Esophagus (tissue), 2 donors: ENCODE measurements at regions not wholly inside any gene's neighbourhood (a gene's known extent, or its start where the extent isn't known, plus 50 kb on each side); places are given as distances from the start of the nearest gene placed in this dataset.
"Not testable (repeated sequence)": the region's sequence is repeated elsewhere in the genome, so short reads cannot be mapped to it uniquely, and the experiment has no call there.

Experiments
- H3K27ac ChIP-seq, 2 donors: one replicate each; pipeline ENCODE4 v1.5.1; 2013; ENCODE audit warnings: low read depth in 2 of 2, mild to moderate bottlenecking in 2 of 2, inconsistent platforms in 1 of 2, low read length in 1 of 2, moderate library complexity in 1 of 2
- H3K27me3 ChIP-seq, 2 donors: one replicate each; pipeline ENCODE4 v1.6.1; 2013; ENCODE audit warnings: low read length in 2 of 2, control low read depth in 1 of 2, mild to moderate bottlenecking in 1 of 2; ENCODE audit not compliant: insufficient read depth in 2 of 2, control insufficient read depth in 1 of 2
- H3K36me3 ChIP-seq, 2 donors: one replicate each; pipeline ENCODE4 v1.6.1; 2013; ENCODE audit warnings: low read length in 1 of 2; ENCODE audit not compliant: control insufficient read depth in 2 of 2, insufficient read depth in 2 of 2
- H3K4me1 ChIP-seq, 2 donors: one replicate each; pipeline ENCODE4 v1.6.1; 2013; ENCODE audit warnings: low read length in 1 of 2; ENCODE audit not compliant: control insufficient read depth in 2 of 2, insufficient read depth in 2 of 2
- H3K4me3 ChIP-seq, 2 donors: one replicate each; pipeline ENCODE4 v1.5.1; 2013; ENCODE audit warnings: low read length in 2 of 2, mild to moderate bottlenecking in 2 of 2, low read depth in 1 of 2, moderate library complexity in 1 of 2
- H3K9me3 ChIP-seq, 2 donors: one replicate each; pipeline ENCODE4 v1.6.1; 2013; ENCODE audit warnings: mild to moderate bottlenecking in 2 of 2, low read depth in 1 of 2, low read length in 1 of 2, moderate library complexity in 1 of 2; ENCODE audit not compliant: control insufficient read depth in 2 of 2, insufficient read depth in 1 of 2
- WGBS, 2 donors: extraction: QIAGEN DNeasy Blood & Tissue Kit; methylation state at CpG; one replicate each; pipeline ENCODE4 v1.1.7; 2013; 5-methylcytosine and 5-hydroxymethylcytosine counted together
- donor health status: healthy with polysubstance abuse.
- donor health status: Bipolar disorder and iron deficiency.

DNA sequence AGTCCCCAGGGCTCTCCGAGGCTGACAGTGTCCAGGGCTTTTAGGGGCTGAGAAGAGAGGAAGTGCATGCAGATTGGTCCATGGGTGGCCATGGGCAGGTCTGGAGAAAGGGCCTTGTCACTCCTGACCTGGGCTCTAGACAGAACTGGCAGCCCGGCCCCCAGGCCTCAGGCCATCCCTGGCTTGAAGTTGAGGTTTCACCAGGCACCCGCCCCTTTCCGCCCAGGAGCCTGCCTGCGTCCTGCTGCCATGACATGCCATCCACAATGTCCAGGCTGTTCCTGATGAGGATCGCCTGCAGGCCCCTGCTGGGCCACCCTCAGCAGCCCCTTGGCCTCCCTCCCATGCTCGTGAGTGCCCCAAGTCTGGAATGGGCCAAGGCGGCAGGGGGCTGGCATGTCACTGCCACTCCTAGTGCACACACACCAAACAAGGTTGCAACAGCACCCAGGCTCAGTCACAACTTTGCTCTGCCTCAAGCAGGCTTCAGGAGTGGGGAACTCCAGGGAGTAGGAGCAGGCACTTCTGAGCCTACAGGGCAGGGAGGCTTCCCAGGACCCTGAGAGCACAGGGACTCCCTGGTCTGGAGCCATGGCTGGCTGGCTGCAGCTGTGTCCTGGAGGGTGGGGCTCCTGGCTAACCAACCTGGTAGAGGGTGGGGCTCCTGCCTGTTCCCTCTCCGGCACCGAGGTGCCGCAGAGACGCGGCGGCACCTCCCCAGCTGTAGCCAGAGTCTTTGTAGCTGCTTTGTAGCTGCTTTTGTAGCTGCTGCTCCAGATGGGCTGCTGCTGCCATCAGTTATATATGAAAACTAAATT is 1457.1 kb upstream of the GBE1 start:
- Histone ChIP-seq H3K27me3 (no peaks in the 10 kb centered on the region), H3K36me3 (no peaks in the 10 kb centered on the region), H3K4me1 (no peaks in the 10 kb centered on the region), H3K9me3 (peaks cover 4 to 6% of the 10 kb centered on the region in 2 donors), H3K27ac (no peak overlapping the region), H3K4me3 (no peak overlapping the region)
- WGBS, 2 donors, result 93 to 97% methylated on average over 14 of the region's 14 CpGs

DNA sequence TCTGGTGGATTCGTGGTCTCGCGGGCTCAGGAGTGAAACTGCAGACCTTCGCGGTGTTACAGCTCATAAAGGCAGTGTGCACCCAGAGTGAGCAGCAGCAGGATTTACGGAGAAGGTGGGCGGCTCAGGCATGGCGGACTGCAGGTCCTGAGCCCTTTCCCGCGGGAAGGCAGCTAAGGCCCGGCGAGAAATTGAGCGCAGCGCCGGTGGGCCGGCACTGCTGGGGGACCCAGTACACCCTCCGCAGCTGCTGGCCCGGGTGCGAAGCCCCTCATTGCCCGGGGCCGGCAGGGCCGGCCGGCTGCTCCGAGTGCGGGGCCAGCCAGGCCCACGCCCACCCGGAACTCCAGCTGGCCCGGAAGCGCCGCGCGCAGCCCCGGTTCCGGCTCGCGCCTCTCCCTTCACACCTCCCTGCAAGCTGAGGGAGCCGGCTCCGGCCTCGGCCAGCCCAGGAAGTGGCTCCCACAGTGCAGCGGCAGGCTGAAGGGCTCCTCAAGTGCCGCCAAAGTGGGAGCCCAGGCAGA is 1456.2 kb upstream of the GBE1 start:
- H3K4me1 ChIP-seq, H3K27me3 ChIP-seq, H3K27ac ChIP-seq, H3K4me3 ChIP-seq, H3K36me3 ChIP-seq, H3K9me3 ChIP-seq: not testable (repeated sequence)
- WGBS, 2 donors, result 95 to 97% methylated on average over 38 to 41 of the region's 41 CpGs

DNA sequence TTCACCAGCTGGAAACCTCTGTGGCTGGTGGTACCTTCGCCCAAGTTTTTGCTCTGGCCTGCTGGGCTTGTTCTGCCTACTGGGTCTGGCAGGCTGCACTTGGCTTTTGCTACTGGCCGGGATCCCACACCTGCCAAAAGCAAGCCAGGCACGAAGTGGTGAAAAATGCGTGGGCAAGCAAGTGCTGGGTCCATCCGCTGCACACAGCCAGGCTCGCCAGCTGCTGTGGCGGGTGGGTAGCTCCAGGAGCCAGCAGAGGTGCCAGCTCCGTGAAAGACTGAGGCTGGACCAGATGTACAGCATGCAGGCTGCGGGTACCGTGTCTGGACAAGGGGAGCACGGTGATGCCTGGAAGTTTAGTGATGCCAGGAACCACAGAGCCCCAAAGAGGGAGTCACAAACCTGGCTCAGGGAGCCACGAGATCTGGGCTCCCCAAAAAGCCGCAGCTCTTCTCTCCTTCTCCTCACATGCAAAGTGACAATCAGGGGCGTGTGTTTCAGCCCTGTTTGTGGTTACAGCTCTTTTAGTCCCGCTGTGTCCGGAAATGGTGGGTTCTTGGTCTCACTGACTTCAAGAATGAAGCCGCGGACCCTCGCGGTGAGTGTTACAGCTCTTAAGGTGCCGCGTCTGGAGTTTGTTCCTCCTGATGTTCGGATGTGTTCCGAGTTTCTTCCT is 1455.6 kb upstream of the GBE1 start:
- Histone ChIP-seq H3K27ac (no peak overlapping the region), H3K36me3 (no peaks in the 10 kb centered on the region), H3K4me1 (no peaks in the 10 kb centered on the region), H3K9me3 (peaks cover 4 to 6% of the 10 kb centered on the region in 2 donors), H3K27me3 (no peaks in the 10 kb centered on the region), H3K4me3 (no peak overlapping the region)
- WGBS, 2 donors, result 81 to 84% methylated on average over 24 of the region's 24 CpGs

DNA sequence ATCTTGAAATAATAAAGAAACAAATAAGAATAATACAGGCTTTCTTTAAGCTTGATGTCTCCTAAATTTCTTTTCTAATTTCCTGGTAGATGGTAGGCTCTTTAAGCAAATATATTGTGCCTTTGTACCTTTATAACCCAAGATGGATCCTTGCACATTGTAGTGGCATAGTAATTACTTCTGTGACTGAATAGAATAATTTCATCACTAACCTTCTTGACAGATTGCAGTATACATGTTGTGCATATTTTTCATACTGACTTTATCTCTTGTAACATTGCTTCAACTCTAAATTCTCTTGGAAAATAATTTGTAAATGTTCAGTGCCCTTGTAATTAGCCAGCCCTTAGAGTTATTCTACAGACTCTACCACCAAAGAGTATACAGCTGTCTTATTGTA is 1433.8 kb upstream of the GBE1 start:
- no peaks in the 10 kb centered on the region for H3K9me3 ChIP-seq
- H3K27ac ChIP-seq, result no peak overlapping the region
- H3K4me3 ChIP-seq, result no peak overlapping the region
- H3K36me3 ChIP-seq, result no peaks in the 10 kb centered on the region
- no peaks in the 10 kb centered on the region for H3K4me1 ChIP-seq
- H3K27me3 ChIP-seq, result no peaks in the 10 kb centered on the region

DNA sequence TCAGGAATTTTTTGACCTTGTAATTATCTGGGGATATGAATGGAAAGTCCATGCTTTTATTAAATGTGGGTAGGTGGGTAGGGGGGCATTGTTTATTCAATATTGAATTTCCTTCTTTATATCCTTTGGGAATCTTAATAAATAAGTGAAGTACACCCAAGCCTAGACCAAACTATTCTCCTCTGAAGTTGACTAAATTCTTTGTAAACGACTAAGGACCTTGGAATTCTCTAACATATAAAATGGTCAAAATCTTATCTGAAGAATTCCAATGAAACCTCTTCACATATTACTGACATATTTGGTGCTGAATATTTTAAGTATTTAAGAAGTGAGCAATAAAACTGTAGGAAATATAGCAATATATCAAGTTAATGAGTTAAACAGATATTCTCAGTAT is 1432.1 kb upstream of the GBE1 start:
- Histone ChIP-seq H3K4me1 (no peaks in the 10 kb centered on the region), H3K9me3 (no peaks in the 10 kb centered on the region), H3K36me3 (no peaks in the 10 kb centered on the region), H3K27me3 (no peaks in the 10 kb centered on the region), H3K4me3 (no peak overlapping the region), H3K27ac (no peak overlapping the region)
- WGBS, 2 donors, result 86% methylated on average over 1 of the region's 1 CpG

DNA sequence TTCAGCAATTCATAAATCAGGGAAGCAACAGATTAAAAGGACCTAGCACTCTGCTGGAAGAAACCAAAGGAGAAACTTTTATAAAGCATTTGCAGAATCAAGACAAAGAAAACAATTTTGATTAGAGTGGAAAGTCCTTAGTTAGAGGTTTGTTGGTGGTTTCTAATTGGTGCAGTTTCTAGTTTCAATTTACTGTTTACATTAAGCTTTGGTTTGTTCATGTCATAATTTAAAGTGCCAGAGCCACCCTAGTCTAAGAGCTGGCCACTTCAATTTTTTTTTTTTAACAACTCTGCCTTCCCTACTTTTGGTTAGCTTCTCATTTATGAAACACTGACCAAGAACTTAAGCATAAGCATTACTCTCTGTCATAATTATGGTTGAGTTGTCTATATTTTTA is 1428.2 kb upstream of the GBE1 start:
- no peaks in the 10 kb centered on the region for H3K27me3 ChIP-seq
- H3K4me1 ChIP-seq, result no peaks in the 10 kb centered on the region
- no peak overlapping the region for H3K27ac ChIP-seq
- H3K36me3 ChIP-seq, result no peaks in the 10 kb centered on the region
- H3K9me3 ChIP-seq, result no peaks in the 10 kb centered on the region
- no peak overlapping the region for H3K4me3 ChIP-seq

DNA sequence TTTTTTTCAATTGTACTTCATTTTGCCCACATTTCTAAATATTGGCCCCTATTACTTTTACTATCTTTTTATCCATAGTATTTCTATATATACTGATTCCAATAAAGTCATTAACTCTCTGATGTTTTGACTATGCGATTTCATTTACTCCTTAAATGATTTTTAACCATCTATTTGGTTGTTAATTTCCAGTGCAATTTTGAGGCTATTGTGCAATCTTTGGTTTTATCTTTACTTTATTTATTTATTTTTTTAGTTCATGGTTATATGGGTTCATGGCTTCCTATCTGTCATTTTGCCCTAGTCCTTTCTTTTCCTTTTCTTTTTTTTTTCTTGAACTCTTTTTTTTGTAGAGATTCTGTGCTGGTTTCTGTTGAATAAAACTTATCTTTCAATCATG is 1408.0 kb upstream of the GBE1 start:
- WGBS, 2 donors, result 91 to 93% methylated on average over 1 of the region's 1 CpG
- no peak overlapping the region for H3K4me3 ChIP-seq
- no peaks in the 10 kb centered on the region for H3K9me3 ChIP-seq
- no peaks in the 10 kb centered on the region for H3K36me3 ChIP-seq
- H3K27ac ChIP-seq, result no peak overlapping the region
- no peaks in the 10 kb centered on the region for H3K27me3 ChIP-seq
- no peaks in the 10 kb centered on the region for H3K4me1 ChIP-seq

DNA sequence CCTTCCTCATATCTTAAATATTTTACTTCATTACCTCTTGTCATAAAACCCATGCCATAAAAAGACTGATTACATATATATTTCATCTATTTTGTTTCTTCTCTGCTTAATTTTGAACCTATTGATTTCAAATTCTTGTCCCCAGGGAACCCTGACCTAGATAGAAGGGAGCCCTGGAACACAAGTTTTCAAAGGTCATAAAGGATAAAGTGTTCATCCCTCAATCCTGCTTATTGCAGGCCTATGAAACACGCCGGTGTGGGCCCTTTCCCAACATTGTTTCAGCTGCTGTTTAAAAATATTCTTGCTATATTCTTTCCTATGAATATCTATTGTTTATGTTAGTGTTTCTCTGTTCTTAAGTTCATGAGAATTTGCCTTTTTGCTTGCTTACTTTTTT is 1389.5 kb upstream of the GBE1 start:
- no peaks in the 10 kb centered on the region for H3K4me1 ChIP-seq
- no peak overlapping the region for H3K27ac ChIP-seq
- no peaks in the 10 kb centered on the region for H3K9me3 ChIP-seq
- no peaks in the 10 kb centered on the region for H3K36me3 ChIP-seq
- WGBS, 2 donors, result 73 to 87% methylated on average over 2 of the region's 2 CpGs
- no peaks in the 10 kb centered on the region for H3K27me3 ChIP-seq
- H3K4me3 ChIP-seq, result no peak overlapping the region

DNA sequence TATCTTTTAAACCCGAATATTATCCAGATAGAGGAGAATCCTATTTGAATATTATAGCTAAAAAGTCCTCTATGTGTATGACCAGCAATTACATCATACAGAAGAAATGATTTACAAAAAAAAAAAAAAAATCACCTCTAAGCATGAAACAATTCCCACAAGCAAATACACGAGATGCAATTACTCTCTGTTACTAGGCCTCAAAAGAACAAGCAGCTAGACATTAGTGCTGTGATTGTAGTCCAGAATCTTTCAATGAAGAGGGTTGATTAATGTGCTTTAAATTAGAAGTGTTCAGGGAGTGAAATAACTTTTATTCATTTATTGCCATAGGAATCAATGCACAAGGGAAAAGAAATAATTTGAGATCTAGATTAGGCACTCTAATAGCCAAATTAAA is 1379.5 kb upstream of the GBE1 start:
- H3K36me3 ChIP-seq, result no peaks in the 10 kb centered on the region

DNA sequence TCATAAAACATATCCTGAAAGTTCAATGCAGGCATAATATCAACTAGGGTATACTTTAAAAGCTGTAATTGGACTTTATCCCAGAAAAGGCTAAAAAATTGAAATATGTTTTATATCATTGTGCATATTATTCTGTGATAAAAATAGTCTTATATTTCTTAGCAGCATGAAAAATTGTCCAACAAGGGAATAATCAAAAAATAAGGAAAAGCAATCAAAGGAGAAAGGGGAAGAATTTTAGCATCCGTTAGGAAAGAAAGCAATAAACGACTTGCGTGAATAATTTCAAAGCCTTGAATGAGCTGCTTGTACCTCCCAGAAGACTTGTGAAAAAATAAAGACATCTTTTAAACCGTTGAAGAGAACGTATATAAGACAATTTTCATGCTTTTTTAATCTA is 1369.8 kb upstream of the GBE1 start:
- 78 to 79% methylated on average over 5 of the region's 5 CpGs for WGBS, 2 donors

More for the DNA sequence above, 1379.5 kb upstream of the GBE1 start:
- H3K4me3 ChIP-seq, result no peak overlapping the region
- WGBS, 2 donors, result 69 to 77% methylated on average over 2 of the region's 2 CpGs
- H3K27me3 ChIP-seq, result no peaks in the 10 kb centered on the region
- no peak overlapping the region for H3K27ac ChIP-seq
- no peaks in the 10 kb centered on the region for H3K9me3 ChIP-seq
- H3K4me1 ChIP-seq, result no peaks in the 10 kb centered on the region

More for the DNA sequence above, 1369.8 kb upstream of the GBE1 start:
- no peaks in the 10 kb centered on the region for H3K36me3 ChIP-seq
- H3K9me3 ChIP-seq, result no peaks in the 10 kb centered on the region
- no peaks in the 10 kb centered on the region for H3K27me3 ChIP-seq
- no peaks in the 10 kb centered on the region for H3K4me1 ChIP-seq
- H3K4me3 ChIP-seq, result no peak overlapping the region
- no peak overlapping the region for H3K27ac ChIP-seq
